MM.1S (cell line): ENCODE measurements at regions not wholly inside any gene's neighbourhood (a gene's known extent, or its start where the extent isn't known, plus 50 kb on each side); places are given as distances from the start of the nearest gene placed in this dataset.

ENCODE experiments used
- DNase-seq: peaks from one replicate; pipeline ENCODE4 v3.0.0-alpha.2; 2015
- H2AFZ ChIP-seq: fragments of 300-600 bp; sonication (generic); 2 replicates; pipeline ENCODE4 v1.6.0; 2016; ENCODE audit warnings: antibody characterized with exemption, low read length
- H3F3A ChIP-seq: fragments of 300-600 bp; sonication (generic); 2 replicates; pipeline ENCODE4 v1.6.1; 2016; ENCODE audit warnings: mild to moderate bottlenecking, antibody characterized with exemption, low read length, moderate library complexity, mixed read lengths; ENCODE audit not compliant: insufficient read depth
- H3K27ac ChIP-seq: fragments of 300-600 bp; sonication (generic); 2 replicates; pipeline ENCODE4 v1.5.1; 2016; ENCODE audit warnings: mild to moderate bottlenecking, low read length
- H3K27me3 ChIP-seq: fragments of 300-600 bp; sonication (generic); replicated peaks from 2 replicates; pipeline ENCODE4 v1.6.0; 2016; ENCODE audit warnings: low read length; ENCODE audit not compliant: insufficient read depth
- H3K36me3 ChIP-seq: fragments of 300-600 bp; sonication (generic); replicated peaks from 2 replicates; pipeline ENCODE4 v1.6.1; 2016; ENCODE audit warnings: mild to moderate bottlenecking, low read length, mixed read lengths; ENCODE audit not compliant: insufficient read depth
- H3K4me1 ChIP-seq: fragments of 300-600 bp; sonication (generic); 2 replicates; pipeline ENCODE4 v1.6.1; 2016; ENCODE audit warnings: low read length, mixed read lengths
- H3K4me2 ChIP-seq: fragments of 300-600 bp; sonication (generic); 2 replicates; pipeline ENCODE4 v1.6.0; 2016; ENCODE audit warnings: low read depth, low read length
- H3K4me3 ChIP-seq: fragments of 300-600 bp; sonication (generic); 2 replicates; pipeline ENCODE4 v1.5.1; 2016; ENCODE audit warnings: low read length, mixed read lengths
- H3K79me2 ChIP-seq: fragments of 300-600 bp; sonication (generic); 2 replicates; pipeline ENCODE4 v1.6.1; 2016; ENCODE audit warnings: mixed run types, low read length, mixed read lengths
- H3K9ac ChIP-seq: fragments of 300-600 bp; sonication (generic); 2 replicates; pipeline ENCODE4 v1.6.1; 2016; ENCODE audit warnings: low read length, mixed read lengths
- H3K9me2 ChIP-seq: fragments of 300-600 bp; sonication (generic); replicated peaks from 2 replicates; pipeline ENCODE4 v1.6.1; 2016; ENCODE audit warnings: mild to moderate bottlenecking, low read length, mixed read lengths; ENCODE audit not compliant: insufficient read depth
- H3K9me3 ChIP-seq: fragments of 300-600 bp; sonication (generic); replicated peaks from 2 replicates; pipeline ENCODE4 v1.6.1; 2016; ENCODE audit warnings: mild to moderate bottlenecking, low read length, mixed read lengths; ENCODE audit not compliant: insufficient read depth
- H4K20me1 ChIP-seq: fragments of 300-600 bp; sonication (generic); 2 replicates; pipeline ENCODE4 v1.6.1; 2016; ENCODE audit warnings: mild to moderate bottlenecking, low read length, moderate library complexity, mixed read lengths; ENCODE audit not compliant: insufficient read depth
- CTCF ChIP-seq: fragments of 300-600 bp; sonication (generic); IDR thresholded peaks from 2 replicates; pipeline ENCODE4 v1.5.1; 2016; ENCODE audit warnings: antibody characterized with exemption, low read length, mixed read lengths
- EZH2 ChIP-seq: fragments of 300-600 bp; sonication (generic); optimal IDR thresholded peaks from 2 replicates; pipeline ENCODE3; 2017; ENCODE audit warnings: low read depth, mild to moderate bottlenecking, antibody characterized with exemption, low read length, mixed read lengths
- EZH2phosphoT487 ChIP-seq: fragments of 300-600 bp; sonication (generic); IDR thresholded peaks from 2 replicates; pipeline ENCODE4 v1.6.1; 2018; ENCODE audit warnings: antibody characterized with exemption, low read length

- peak; percentile 9 for DNase-seq
- H3F3A ChIP-seq, result no peaks in the 10 kb centered on the region
- H3K79me2 ChIP-seq, result no peaks in the 10 kb centered on the region
- H3K36me3 ChIP-seq, result no peaks in the 10 kb centered on the region
- no peaks in the 10 kb centered on the region for H3K4me1 ChIP-seq
- H3K4me3 ChIP-seq, result no peak overlapping the region
- H3K4me2 ChIP-seq, result no peak overlapping the region
- H3K9me2 ChIP-seq, result no peaks in the 10 kb centered on the region
- H3K27ac ChIP-seq, result no peak overlapping the region
- no peak overlapping the region for H3K9ac ChIP-seq
- H3K27me3 ChIP-seq, result no peaks in the 10 kb centered on the region
- TF ChIP-seq EZH2phosphoT487 (no peak), EZH2 (no peak), CTCF (no peak)
- no peak overlapping the region for H2AFZ ChIP-seq
- H3K9me3 ChIP-seq, result no peaks in the 10 kb centered on the region
- H4K20me1 ChIP-seq, result no peaks in the 10 kb centered on the region
Measured at GRCh38 chr13:90757127-90757680, 590.3 kb upstream of the MIR17HG start.

DNA sequence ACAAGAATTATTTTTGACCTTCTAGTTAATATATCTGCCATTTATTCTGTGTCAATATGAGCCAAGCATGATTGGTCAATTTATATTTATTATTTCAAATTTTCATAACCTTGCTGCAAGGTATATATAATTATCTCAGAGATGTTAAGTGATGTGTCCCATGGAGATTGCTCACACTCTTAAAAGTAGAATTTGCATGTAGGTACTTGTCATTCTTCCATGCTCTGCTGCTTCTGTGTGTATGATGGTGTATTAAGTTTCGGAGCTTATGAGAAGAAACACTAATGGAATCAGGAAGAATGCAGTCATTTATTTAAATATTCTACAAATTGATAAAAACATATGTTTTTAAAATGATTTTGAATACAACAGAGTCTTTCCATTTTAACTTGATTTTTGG is 586.8 kb upstream of the MIR17HG start:
- Histone ChIP-seq H3F3A (no peaks in the 10 kb centered on the region), H3K4me2 (no peak overlapping the region), H3K79me2 (no peaks in the 10 kb centered on the region), H3K27me3 (no peaks in the 10 kb centered on the region), H3K4me3 (no peak overlapping the region), H3K36me3 (no peaks in the 10 kb centered on the region), H3K4me1 (no peaks in the 10 kb centered on the region), H4K20me1 (no peaks in the 10 kb centered on the region), H3K9ac (no peak overlapping the region), H3K9me2 (no peaks in the 10 kb centered on the region), H3K9me3 (no peaks in the 10 kb centered on the region), H2AFZ (no peak overlapping the region), H3K27ac (no peak overlapping the region)
- TF ChIP-seq EZH2phosphoT487 (no peak), CTCF (no peak), EZH2 (no peak)
- DNase-seq, result no peak

DNA sequence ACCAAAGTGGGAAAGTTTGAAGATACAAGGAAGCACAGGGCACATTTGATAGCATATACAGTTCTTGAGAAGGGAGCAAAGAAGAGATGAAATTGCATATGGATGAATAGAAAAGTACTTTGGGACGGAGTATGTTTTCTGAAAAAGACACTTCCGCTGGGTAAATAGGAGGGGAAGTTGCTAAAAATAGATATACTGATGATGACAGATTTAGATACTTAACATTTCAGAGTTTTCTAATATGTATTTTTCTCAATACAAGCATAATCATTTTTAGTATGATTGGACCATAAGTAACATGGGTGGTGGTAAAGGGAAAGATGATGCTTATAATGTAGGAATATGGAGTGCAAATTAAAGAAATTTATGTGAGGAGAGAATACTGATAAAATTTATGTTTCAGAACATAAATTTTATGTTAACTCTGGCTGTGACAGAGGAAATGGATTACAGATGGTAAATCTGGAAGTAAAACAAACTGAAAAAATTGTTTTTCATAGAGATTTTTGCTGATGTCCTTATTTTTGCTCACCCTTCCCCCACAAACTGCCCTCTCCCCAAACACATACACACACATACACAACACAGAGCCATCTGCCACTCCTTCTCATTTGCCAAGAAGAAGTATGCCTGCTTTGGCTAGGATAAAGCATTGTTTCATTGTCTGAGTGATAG is 583.9 kb upstream of the MIR17HG start:
- no peaks in the 10 kb centered on the region for H3K36me3 ChIP-seq
- no peak overlapping the region for H3K4me2 ChIP-seq
- no peak for DNase-seq
- H3K4me1 ChIP-seq, result no peaks in the 10 kb centered on the region
- no peaks in the 10 kb centered on the region for H3F3A ChIP-seq
- no peaks in the 10 kb centered on the region for H3K79me2 ChIP-seq
- H2AFZ ChIP-seq, result no peak overlapping the region
- H3K27ac ChIP-seq, result no peak overlapping the region
- H3K4me3 ChIP-seq, result no peak overlapping the region
- H3K9ac ChIP-seq, result no peak overlapping the region
- TF ChIP-seq CTCF, result no peak
- TF ChIP-seq EZH2, result no peak
- no peak for TF ChIP-seq EZH2phosphoT487
- H3K9me2 ChIP-seq, result no peaks in the 10 kb centered on the region
- no peaks in the 10 kb centered on the region for H3K27me3 ChIP-seq
- H4K20me1 ChIP-seq, result no peaks in the 10 kb centered on the region
- H3K9me3 ChIP-seq, result no peaks in the 10 kb centered on the region
